ENCODE measurements at regions not wholly inside any gene's neighbourhood (a gene's known extent, or its start where the extent isn't known, plus 50 kb on each side); places are given as distances from the start of the nearest gene placed in this dataset.

- ChIA-PET POLR2A (no interaction called here), CTCF (no interaction called here)
- no peak for TF ChIP-seq TARDBP (IDR thresholded peaks at IDR 0.05)
- TF ChIP-seq CTBP1 (IDR thresholded peaks at IDR 0.05; ENCODE audit: borderline replicate concordance): no peak
- TF ChIP-seq SP1 (IDR thresholded peaks at IDR 0.05): no peak
- no peak for TF ChIP-seq ELF4 (IDR thresholded peaks at IDR 0.05)
- no peak for DNase-seq (ENCODE audit: extremely low spot score)
Observed at GRCh38 chr4:10753336-10753735, 68.8 kb upstream of the CLNK start.

- POLR2A ChIA-PET: no interaction called here
- CTCF ChIA-PET: no interaction called here
- no peak for TF ChIP-seq LEF1 (IDR thresholded peaks at IDR 0.05; ENCODE audit: borderline replicate concordance)
- no peak for TF ChIP-seq PKNOX1 (IDR thresholded peaks at IDR 0.05)
- no peak for TF ChIP-seq BHLHE40 (IDR thresholded peaks at IDR 0.05; ENCODE audit: borderline replicate concordance)
- TF ChIP-seq HDGF (IDR thresholded peaks at IDR 0.05; ENCODE audit: borderline replicate concordance): no peak
- no peak for DNase-seq (ENCODE audit: extremely low spot score)
Observed at GRCh38 chr4:10750714-10751113, 66.1 kb upstream of the CLNK start.

GRCh38 chr4:10747186-10747585 lies 62.6 kb upstream of the CLNK start:
- CTCF ChIA-PET: no interaction called here
- TF ChIP-seq FOXK2 (IDR thresholded peaks at IDR 0.05) (no peak), ZNF384 (IDR thresholded peaks at IDR 0.05) (no peak), LEF1 (IDR thresholded peaks at IDR 0.05; ENCODE audit: borderline replicate concordance) (no peak), FOXA1 (IDR thresholded peaks at IDR 0.05) (no peak)
- DNase-seq (ENCODE audit: extremely low spot score): no peak
- POLR2A ChIA-PET: no interaction called here

- CTCF ChIA-PET: no interaction called here
- no peak for DNase-seq (ENCODE audit: extremely low spot score)
- POLR2A ChIA-PET: no interaction called here
- TF ChIP-seq ARNT (IDR thresholded peaks at IDR 0.05): no peak
- no peak for TF ChIP-seq LEF1 (IDR thresholded peaks at IDR 0.05; ENCODE audit: borderline replicate concordance)
- no peak for TF ChIP-seq PKNOX1 (IDR thresholded peaks at IDR 0.05)
- no peak for TF ChIP-seq HDGF (IDR thresholded peaks at IDR 0.05; ENCODE audit: borderline replicate concordance)
- TF ChIP-seq FOXA1 (IDR thresholded peaks at IDR 0.05): no peak
- TF ChIP-seq TARDBP (IDR thresholded peaks at IDR 0.05): no peak
- no peak for TF ChIP-seq SUZ12 (IDR thresholded peaks at IDR 0.05)
- TF ChIP-seq ELF4 (IDR thresholded peaks at IDR 0.05): no peak
- no peak for TF ChIP-seq L3MBTL2 (conservative IDR thresholded peaks at IDR 0.05)
Observed at GRCh38 chr4:10746371-10747171, 62.0 kb upstream of the CLNK start.

GRCh38 chr4:10743357-10743756 lies 58.8 kb upstream of the CLNK start:
- CTCF ChIA-PET: no interaction called here
- TF ChIP-seq HDGF (IDR thresholded peaks at IDR 0.05; ENCODE audit: borderline replicate concordance) (no peak), CTBP1 (IDR thresholded peaks at IDR 0.05; ENCODE audit: borderline replicate concordance) (no peak), ELF4 (IDR thresholded peaks at IDR 0.05) (no peak), SUZ12 (IDR thresholded peaks at IDR 0.05) (no peak), ZNF384 (IDR thresholded peaks at IDR 0.05) (no peak), BHLHE40 (IDR thresholded peaks at IDR 0.05; ENCODE audit: borderline replicate concordance) (no peak), LEF1 (IDR thresholded peaks at IDR 0.05; ENCODE audit: borderline replicate concordance) (no peak), SP1 (IDR thresholded peaks at IDR 0.05) (no peak), FOXA1 (IDR thresholded peaks at IDR 0.05) (no peak), ARNT (IDR thresholded peaks at IDR 0.05) (no peak), FOXM1 (IDR thresholded peaks at IDR 0.05; ENCODE audit: borderline replicate concordance) (no peak), FOXK2 (IDR thresholded peaks at IDR 0.05) (no peak), PKNOX1 (IDR thresholded peaks at IDR 0.05) (no peak), TARDBP (IDR thresholded peaks at IDR 0.05) (no peak), NFRKB (IDR thresholded peaks at IDR 0.05) (no peak), L3MBTL2 (conservative IDR thresholded peaks at IDR 0.05) (no peak)
- POLR2A ChIA-PET: no interaction called here
- DNase-seq (ENCODE audit: extremely low spot score): no peak

- TF ChIP-seq SUZ12 (IDR thresholded peaks at IDR 0.05) (no peak), SP1 (IDR thresholded peaks at IDR 0.05) (no peak), FOXA1 (IDR thresholded peaks at IDR 0.05) (no peak), TARDBP (IDR thresholded peaks at IDR 0.05) (no peak), HDGF (IDR thresholded peaks at IDR 0.05; ENCODE audit: borderline replicate concordance) (no peak)
- DNase-seq (ENCODE audit: extremely low spot score): no peak
- ChIA-PET POLR2A (no interaction called here), CTCF (no interaction called here)
Observed at GRCh38 chr4:10741961-10742699, 57.6 kb upstream of the CLNK start.

Data from HEK293T (cell line).